Spinal cord (tissue), 9 donors: ENCODE measurements at regions not wholly inside any gene's neighbourhood (a gene's known extent, or its start where the extent isn't known, plus 50 kb on each side); places are given as distances from the start of the nearest gene placed in this dataset.
A peak's percentile ranks its signal among the peaks of the same experiment; 100 is the strongest.

ENCODE experiments used
- DNase-seq, 6 donors: peaks; one replicate each; pipeline versions ENCODE4 v3.0.0 to v3.0.0-alpha.2; 2013 to 2015; ENCODE audit warnings: low spot score in 6 of 6, low read depth in 4 of 6
- H3K27ac ChIP-seq: one replicate; pipeline ENCODE4 v1.5.1; 2013; ENCODE audit warnings: low read depth, low read length, control low read depth
- H3K27me3 ChIP-seq: one replicate; pipeline ENCODE4 v1.6.1; 2013; ENCODE audit warnings: low read length; ENCODE audit not compliant: control insufficient read depth, insufficient read depth
- H3K36me3 ChIP-seq: one replicate; pipeline ENCODE4 v1.6.1; 2013; ENCODE audit warnings: low read length; ENCODE audit not compliant: control insufficient read depth, insufficient read depth
- H3K4me1 ChIP-seq: one replicate; pipeline ENCODE4 v1.6.1; 2013; ENCODE audit warnings: low read length; ENCODE audit not compliant: control insufficient read depth, insufficient read depth
- H3K4me3 ChIP-seq: one replicate; pipeline ENCODE4 v1.5.1; 2013; ENCODE audit warnings: low read depth, low read length, control low read depth
- H3K9me3 ChIP-seq: one replicate; pipeline ENCODE4 v1.6.1; 2013; ENCODE audit warnings: low read length; ENCODE audit not compliant: control insufficient read depth, insufficient read depth
- WGBS: methylation state at CpG from one replicate; pipeline ENCODE4 v1.1.5; 2013; ENCODE audit warnings: missing lambda C conversion rate; ENCODE audit not compliant: insufficient coverage; 5-methylcytosine and 5-hydroxymethylcytosine counted together
- donor health status: healthy.

GRCh38 chr14:57086271-57087162, 182.2 kb downstream of the EXOC5 start:
- H3K36me3 ChIP-seq: no peaks in the 10 kb centered on the region
- DNase-seq: no peak
- no peaks in the 10 kb centered on the region for H3K27me3 ChIP-seq
- no peaks in the 10 kb centered on the region for H3K4me1 ChIP-seq
- 40% methylated on average over 2 of the region's 7 CpGs for WGBS
- H3K9me3 ChIP-seq: no peaks in the 10 kb centered on the region
- H3K4me3 ChIP-seq: no peak overlapping the region
- H3K27ac ChIP-seq: no peak overlapping the region

GRCh38 chr14:57085801-57086200, 182.9 kb downstream of the EXOC5 start:
- Histone ChIP-seq H3K36me3 (no peaks in the 10 kb centered on the region), H3K27me3 (no peaks in the 10 kb centered on the region), H3K4me3 (no peak overlapping the region), H3K4me1 (no peaks in the 10 kb centered on the region), H3K27ac (no peak overlapping the region), H3K9me3 (no peaks in the 10 kb centered on the region)
- DNase-seq: peak in 2 of 6 donors; percentile 47 to 73
- 17% methylated on average over 1 of the region's 3 CpGs for WGBS

GRCh38 chr14:57085043-57085442, 183.7 kb downstream of the EXOC5 start:
- no peaks in the 10 kb centered on the region for H3K4me1 ChIP-seq
- H3K4me3 ChIP-seq: no peak overlapping the region
- no peaks in the 10 kb centered on the region for H3K36me3 ChIP-seq
- no peak for DNase-seq
- no peaks in the 10 kb centered on the region for H3K9me3 ChIP-seq
- no peaks in the 10 kb centered on the region for H3K27me3 ChIP-seq
- WGBS: 75% methylated on average over 2 of the region's 3 CpGs
- no peak overlapping the region for H3K27ac ChIP-seq

GRCh38 chr14:57080691-57081090, 188.0 kb downstream of the EXOC5 start:
- Histone ChIP-seq H3K4me1 (no peaks in the 10 kb centered on the region), H3K27ac (no peak overlapping the region), H3K27me3 (no peaks in the 10 kb centered on the region), H3K9me3 (no peaks in the 10 kb centered on the region), H3K36me3 (no peaks in the 10 kb centered on the region), H3K4me3 (no peak overlapping the region)
- no CpG with 5 or more reads among the region's 3 CpGs for WGBS
- DNase-seq: no peak

- Histone ChIP-seq H3K27me3 (peaks cover 2% of the 10 kb centered on the region), H3K4me3 (no peak overlapping the region), H3K36me3 (no peaks in the 10 kb centered on the region), H3K27ac (no peak overlapping the region), H3K4me1 (no peaks in the 10 kb centered on the region), H3K9me3 (no peaks in the 10 kb centered on the region)
- WGBS: 100% methylated on average over 2 of the region's 2 CpGs
- DNase-seq: no peak
Measured at GRCh38 chr14:57078054-57078453, 190.7 kb downstream of the EXOC5 start.

GRCh38 chr14:57073986-57074385, 194.7 kb downstream of the EXOC5 start:
- Histone ChIP-seq H3K9me3 (no peaks in the 10 kb centered on the region), H3K27me3 (peaks cover 6% of the 10 kb centered on the region), H3K4me3 (no peak overlapping the region), H3K36me3 (no peaks in the 10 kb centered on the region), H3K27ac (no peak overlapping the region), H3K4me1 (no peaks in the 10 kb centered on the region)
- 75% methylated on average over 5 of the region's 5 CpGs for WGBS
- no peak for DNase-seq

- Histone ChIP-seq H3K27ac (no peak overlapping the region), H3K27me3 (peaks cover 10% of the 10 kb centered on the region), H3K9me3 (no peaks in the 10 kb centered on the region), H3K4me1 (no peaks in the 10 kb centered on the region), H3K4me3 (no peak overlapping the region), H3K36me3 (no peaks in the 10 kb centered on the region)
- no peak for DNase-seq
- WGBS: no CpG with 5 or more reads among the region's 1 CpG
Measured at GRCh38 chr14:57071639-57072038, 197.1 kb downstream of the EXOC5 start.

GRCh38 chr14:57069702-57070101, 199.0 kb downstream of the EXOC5 start:
- WGBS: 75% methylated on average over 2 of the region's 5 CpGs
- H3K9me3 ChIP-seq: no peaks in the 10 kb centered on the region
- peaks cover 10% of the 10 kb centered on the region for H3K27me3 ChIP-seq
- no peaks in the 10 kb centered on the region for H3K4me1 ChIP-seq
- no peak overlapping the region for H3K27ac ChIP-seq
- H3K36me3 ChIP-seq: no peaks in the 10 kb centered on the region
- no peak overlapping the region for H3K4me3 ChIP-seq
- DNase-seq: no peak

GRCh38 chr14:57068511-57068910, 200.2 kb downstream of the EXOC5 start:
- peak in 2 of 6 donors; percentile 23 to 60 for DNase-seq
- no peaks in the 10 kb centered on the region for H3K36me3 ChIP-seq
- peaks cover 9% of the 10 kb centered on the region for H3K27me3 ChIP-seq
- no peaks in the 10 kb centered on the region for H3K9me3 ChIP-seq
- 31% methylated on average over 6 of the region's 8 CpGs for WGBS
- H3K27ac ChIP-seq: no peak overlapping the region
- no peaks in the 10 kb centered on the region for H3K4me1 ChIP-seq
- no peak overlapping the region for H3K4me3 ChIP-seq

GRCh38 chr14:57066887-57067513, 201.7 kb downstream of the EXOC5 start:
- 5% methylated on average over 10 of the region's 12 CpGs for WGBS
- DNase-seq: peak; percentile 7 to 81 (median 28)
- no peaks in the 10 kb centered on the region for H3K36me3 ChIP-seq
- H3K27me3 ChIP-seq: peaks cover 8% of the 10 kb centered on the region
- no peaks in the 10 kb centered on the region for H3K4me1 ChIP-seq
- no peaks in the 10 kb centered on the region for H3K9me3 ChIP-seq
- no peak overlapping the region for H3K4me3 ChIP-seq
- H3K27ac ChIP-seq: no peak overlapping the region
